GM21515 (cell line): ENCODE measurements at regions not wholly inside any gene's neighbourhood (a gene's known extent, or its start where the extent isn't known, plus 50 kb on each side); places are given as distances from the start of the nearest gene placed in this dataset.
A peak's percentile ranks its signal among the peaks of the same experiment; 100 is the strongest.

ENCODE experiments used
- ATAC-seq: cut with Tn5 transposase; IDR thresholded peaks from one replicate; pipeline ENCODE4 v1.9.1; 2021; ENCODE audit not compliant: unreplicated experiment

- ATAC-seq, result no peak
Observed at GRCh38 chr10:14396411-14397048, 65.8 kb upstream of the FRMD4A start.

GRCh38 chr10:14394179-14394578 is 63.5 kb upstream of the FRMD4A start:
- ATAC-seq, result no peak

- ATAC-seq, result no peak
Observed at GRCh38 chr10:14391342-14391741, 60.6 kb upstream of the FRMD4A start.

- peak; percentile 81 for ATAC-seq
Observed at GRCh38 chr10:14389981-14390590, 59.4 kb upstream of the FRMD4A start.

GRCh38 chr10:14385596-14386593 is 55.2 kb upstream of the FRMD4A start:
- no peak for ATAC-seq

GRCh38 chr10:14384915-14385314 is 54.2 kb upstream of the FRMD4A start:
- ATAC-seq, result no peak

GRCh38 chr10:14384116-14384730 is 53.5 kb upstream of the FRMD4A start:
- no peak for ATAC-seq

- no peak for ATAC-seq
Observed at GRCh38 chr10:14383266-14383665, 52.5 kb upstream of the FRMD4A start.

- ATAC-seq, result no peak
Observed at GRCh38 chr10:14382531-14382930, 51.8 kb upstream of the FRMD4A start.

- no peak for ATAC-seq
Observed at GRCh38 chr10:14382022-14382421, 51.3 kb upstream of the FRMD4A start.

- ATAC-seq, result no peak
Observed at GRCh38 chr10:14381475-14381874, 50.8 kb upstream of the FRMD4A start.

GRCh38 chr10:14380746-14381145 is 50.0 kb upstream of the FRMD4A start:
- ATAC-seq, result no peak
